CD4-positive, alpha-beta T cell (primary cell): ENCODE measurements at regions not wholly inside any gene's neighbourhood (a gene's known extent, or its start where the extent isn't known, plus 50 kb on each side); places are given as distances from the start of the nearest gene placed in this dataset.
A peak's percentile ranks its signal among the peaks of the same experiment; 100 is the strongest.

Source experiments
- ATAC-seq: fragments of 200-7000 bp; cut with Tn5 transposase; one replicate; pipeline ENCODE4 v1.10.0; 2022; ENCODE audit warnings: mild to moderate bottlenecking; ENCODE audit not compliant: poor library complexity
- CTCF ChIA-PET: fragments of 350-600 bp; sonication (Branson Sonifier 250); formaldehyde crosslinking; loops from one replicate; lab custom pipeline; 2021; ENCODE audit warnings: antibody characterized with exemption, inconsistent platforms; lab: Charles Lee
- POLR2A ChIA-PET: fragments of 350-600 bp; sonication (Branson Sonifier 250); formaldehyde crosslinking; loops from one replicate; lab custom pipeline; 2021; ENCODE audit warnings: antibody characterized with exemption, inconsistent platforms; lab: Charles Lee
- DNase-seq, 14 experiments: peaks; one replicate each; pipeline ENCODE4 v3.0.0-alpha.2; 2013 to 2020; ENCODE audit warnings: mixed read lengths in 2 of 14
- H3K27ac ChIP-seq, 2 donors: one replicate each; pipeline versions ENCODE4 v1.5.1 to v1.7.0; 2013; ENCODE audit warnings: low read length in 2 of 2, low read depth in 1 of 2, mild to moderate bottlenecking in 1 of 2
- H3K27me3 ChIP-seq, 2 experiments: 1 replicate in 1 of 2; 2 replicates in 1 of 2; pipeline versions ENCODE4 v1.6.1 to v1.7.0; 2013; ENCODE audit warnings: low read length in 2 of 2, control low read depth in 1 of 2, mild to moderate bottlenecking in 1 of 2, moderate library complexity in 1 of 2; ENCODE audit not compliant: insufficient read depth in 2 of 2, control insufficient read depth in 1 of 2
- H3K36me3 ChIP-seq: one replicate; pipeline ENCODE4 v1.6.1; 2013; ENCODE audit warnings: low read length, control low read depth; ENCODE audit not compliant: insufficient read depth
- H3K4me1 ChIP-seq: one replicate; pipeline ENCODE4 v1.6.1; 2013; ENCODE audit warnings: low read length, control low read depth; ENCODE audit not compliant: insufficient read depth
- H3K4me3 ChIP-seq: one replicate; pipeline ENCODE4 v1.5.1; 2013; ENCODE audit warnings: mild to moderate bottlenecking, low read length, moderate library complexity
- H3K9me3 ChIP-seq, 2 experiments: 1 replicate in 1 of 2; 2 replicates in 1 of 2; pipeline versions ENCODE4 v1.6.1 to v1.7.0; 2013; ENCODE audit warnings: low read length in 2 of 2, mild to moderate bottlenecking in 2 of 2, control low read depth in 1 of 2, moderate library complexity in 1 of 2; ENCODE audit not compliant: control insufficient read depth in 1 of 2, insufficient read depth in 1 of 2
- H3K27ac Mint-ChIP-seq: one replicate; pipeline ENCODE4 v1.8.0; 2020; ENCODE audit warnings: mixed read lengths
- H3K27me3 Mint-ChIP-seq: one replicate; pipeline ENCODE4 v1.8.0; 2021; ENCODE audit warnings: mixed read lengths
- H3K36me3 Mint-ChIP-seq: one replicate; pipeline ENCODE4 v1.8.0; 2021; ENCODE audit warnings: low read depth, mixed read lengths
- H3K4me1 Mint-ChIP-seq: one replicate; pipeline ENCODE4 v1.8.0; 2021; ENCODE audit warnings: low read depth, mixed read lengths
- H3K4me3 Mint-ChIP-seq: one replicate; pipeline ENCODE4 v1.8.0; 2020; ENCODE audit warnings: mild to moderate bottlenecking, mixed read lengths
- H3K9me3 Mint-ChIP-seq: one replicate; pipeline ENCODE4 v1.8.0; 2020; ENCODE audit warnings: mixed read lengths
- CTCF ChIP-seq: fragments of 200-600 bp; IDR thresholded peaks from one replicate; pipeline ENCODE4 v1.8.0; 2022; ENCODE audit warnings: antibody characterized with exemption, mild to moderate bottlenecking
- intact Hi-C, 2 experiments: fragments of 100-400 bp; cut with DNase I in 1 of 2; cut with micrococcal nuclease in 1 of 2; formaldehyde crosslinking; loops; one replicate each; pipeline versions ENCODE4 v1.15.1 to v1.9.0; 2023 to 2025; cut with DNase I, micrococcal nuclease

GRCh38 chr5:54670281-54670680 is 152.7 kb downstream of the SNX18 start:
- Mint-ChIP-seq H3K4me3 (no peak overlapping the region), H3K36me3 (no peaks in the 10 kb centered on the region), H3K4me1 (peaks cover 53% of the 10 kb centered on the region), H3K9me3 (peaks cover 6% of the 10 kb centered on the region), H3K27ac (no peak overlapping the region), H3K27me3 (no peaks in the 10 kb centered on the region)
- H3K27me3 ChIP-seq = no peaks in the 10 kb centered on the region
- no peak for TF ChIP-seq CTCF
- H3K36me3 ChIP-seq = no peaks in the 10 kb centered on the region
- CTCF ChIA-PET = interaction anchor here (0.5 kb wide), 1 partner anchor 1189 kb away, joined by 3 read pairs; no protein-coding TSS in a partner anchor
- peaks cover 31% of the 10 kb centered on the region for H3K4me1 ChIP-seq
- POLR2A ChIA-PET = interaction anchor here (1.0 to 1.3 kb wide), 3 partner anchors 14 to 59 kb away, joined by 3 to 5 read pairs (median 4); no protein-coding TSS in a partner anchor
- intact Hi-C loops = no loop called here
- DNase-seq = peak in 1 of 14 experiments; percentile 21
- peaks cover 0 to 4% of the 10 kb centered on the region in 2 experiments for H3K9me3 ChIP-seq
- H3K4me3 ChIP-seq = no peak overlapping the region
- no peak overlapping the region for H3K27ac ChIP-seq
- ATAC-seq = no peak

- H3K9me3 Mint-ChIP-seq = peaks cover 6% of the 10 kb centered on the region
- H3K36me3 Mint-ChIP-seq = no peaks in the 10 kb centered on the region
- no peak for ATAC-seq
- H3K4me1 Mint-ChIP-seq = peaks cover 49% of the 10 kb centered on the region
- intact Hi-C loops = no loop called here
- Histone ChIP-seq H3K4me3 (no peak overlapping the region), H3K27ac (no peak overlapping the region), H3K4me1 (peaks cover 29% of the 10 kb centered on the region), H3K27me3 (no peaks in the 10 kb centered on the region), H3K36me3 (no peaks in the 10 kb centered on the region), H3K9me3 (peaks cover 0 to 4% of the 10 kb centered on the region in 2 experiments)
- no peak for TF ChIP-seq CTCF
- ChIA-PET POLR2A (interaction anchor here (1.1 to 1.3 kb wide), 2 partner anchors 23 to 59 kb away, joined by 4 to 5 read pairs; no protein-coding TSS in a partner anchor), CTCF (interaction anchor here (0.5 to 0.6 kb wide), 2 partner anchors 194 to 1189 kb away, joined by 3 to 4 read pairs; no protein-coding TSS in a partner anchor)
- H3K27ac Mint-ChIP-seq = peak overlapping the region; percentile 3
- H3K27me3 Mint-ChIP-seq = no peaks in the 10 kb centered on the region
- H3K4me3 Mint-ChIP-seq = no peak overlapping the region
- no peak for DNase-seq
These were observed 152.3 kb downstream of the SNX18 start for GRCh38 chr5:54669845-54670244.

- peaks cover 6% of the 10 kb centered on the region for H3K9me3 Mint-ChIP-seq
- H3K4me1 ChIP-seq = peaks cover 26% of the 10 kb centered on the region
- POLR2A ChIA-PET = interaction anchor here (1.3 kb wide), 1 partner anchor 23 kb away, joined by 5 read pairs; no protein-coding TSS in a partner anchor
- intact Hi-C loops = no loop called here
- H3K4me3 ChIP-seq = no peak overlapping the region
- no peaks in the 10 kb centered on the region for H3K27me3 ChIP-seq
- no peaks in the 10 kb centered on the region for H3K27me3 Mint-ChIP-seq
- peaks cover 43% of the 10 kb centered on the region for H3K4me1 Mint-ChIP-seq
- no peak overlapping the region for H3K4me3 Mint-ChIP-seq
- H3K27ac ChIP-seq = no peak overlapping the region
- peaks cover 0 to 4% of the 10 kb centered on the region in 2 experiments for H3K9me3 ChIP-seq
- CTCF ChIA-PET = interaction anchor here (0.6 kb wide), 1 partner anchor 194 kb away, joined by 4 read pairs; no protein-coding TSS in a partner anchor
- TF ChIP-seq CTCF = no peak
- H3K27ac Mint-ChIP-seq = peak overlapping the region; percentile 3
- H3K36me3 Mint-ChIP-seq = no peaks in the 10 kb centered on the region
- no peaks in the 10 kb centered on the region for H3K36me3 ChIP-seq
- no peak for DNase-seq
- no peak for ATAC-seq
These were observed 151.7 kb downstream of the SNX18 start for GRCh38 chr5:54669285-54669684.
